ENCODE measurements at regions not wholly inside any gene's neighbourhood (a gene's known extent, or its start where the extent isn't known, plus 50 kb on each side); places are given as distances from the start of the nearest gene placed in this dataset.

DNA sequence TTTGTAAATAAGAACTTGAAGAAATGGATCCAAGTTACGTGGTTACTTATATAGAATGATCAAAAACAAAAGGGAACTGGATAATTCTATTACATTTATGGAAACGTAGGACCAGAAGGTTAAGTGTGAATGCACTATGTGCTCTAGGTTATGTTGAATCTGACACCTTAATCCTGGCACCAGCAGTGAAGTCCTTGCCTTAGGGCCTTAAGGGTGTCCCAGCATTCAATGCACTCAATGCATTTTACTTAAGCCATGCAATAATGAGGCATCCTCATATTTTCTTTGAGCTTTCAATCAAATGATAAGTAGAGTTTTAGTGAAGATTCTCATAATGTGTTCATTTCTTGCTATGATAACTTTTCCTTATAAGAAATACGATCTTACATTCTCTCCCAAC lies 178.3 kb upstream of the AGR3 start:
- Mint-ChIP-seq H3K27ac (no peak overlapping the region), H3K4me3 (no peak overlapping the region), H3K27me3 (no peaks in the 10 kb centered on the region), H3K9me3 (no peaks in the 10 kb centered on the region), H3K4me1 (peaks cover 14% of the 10 kb centered on the region), H3K36me3 (ENCODE audit: low read depth) (no peaks in the 10 kb centered on the region)
- ATAC-seq (no peak), DNase-seq (no peak)

DNA sequence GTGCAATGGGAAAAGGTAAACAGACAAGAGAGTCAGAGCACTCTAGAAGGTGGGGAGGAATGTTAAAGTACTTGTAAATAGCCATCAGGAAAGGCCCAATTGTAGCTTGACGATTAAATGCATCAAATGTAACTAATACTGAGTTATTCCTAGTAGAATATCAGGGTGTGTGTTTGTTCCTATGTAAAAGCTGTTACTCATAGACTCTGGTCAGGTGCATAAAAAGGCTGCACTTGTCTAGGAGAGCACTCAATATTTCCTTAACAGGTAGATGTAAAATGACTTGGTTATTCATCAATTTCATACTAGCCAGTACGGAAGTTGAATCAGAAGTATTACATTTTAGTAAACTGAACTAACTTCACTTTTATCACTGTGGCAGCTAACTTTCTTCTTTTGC lies 179.7 kb upstream of the AGR3 start:
- Mint-ChIP-seq H3K27me3 (no peaks in the 10 kb centered on the region), H3K27ac (no peak overlapping the region), H3K9me3 (no peaks in the 10 kb centered on the region), H3K4me3 (no peak overlapping the region), H3K4me1 (peaks cover 14% of the 10 kb centered on the region), H3K36me3 (ENCODE audit: low read depth) (no peaks in the 10 kb centered on the region)
- DNase-seq (no peak), ATAC-seq (no peak)

DNA sequence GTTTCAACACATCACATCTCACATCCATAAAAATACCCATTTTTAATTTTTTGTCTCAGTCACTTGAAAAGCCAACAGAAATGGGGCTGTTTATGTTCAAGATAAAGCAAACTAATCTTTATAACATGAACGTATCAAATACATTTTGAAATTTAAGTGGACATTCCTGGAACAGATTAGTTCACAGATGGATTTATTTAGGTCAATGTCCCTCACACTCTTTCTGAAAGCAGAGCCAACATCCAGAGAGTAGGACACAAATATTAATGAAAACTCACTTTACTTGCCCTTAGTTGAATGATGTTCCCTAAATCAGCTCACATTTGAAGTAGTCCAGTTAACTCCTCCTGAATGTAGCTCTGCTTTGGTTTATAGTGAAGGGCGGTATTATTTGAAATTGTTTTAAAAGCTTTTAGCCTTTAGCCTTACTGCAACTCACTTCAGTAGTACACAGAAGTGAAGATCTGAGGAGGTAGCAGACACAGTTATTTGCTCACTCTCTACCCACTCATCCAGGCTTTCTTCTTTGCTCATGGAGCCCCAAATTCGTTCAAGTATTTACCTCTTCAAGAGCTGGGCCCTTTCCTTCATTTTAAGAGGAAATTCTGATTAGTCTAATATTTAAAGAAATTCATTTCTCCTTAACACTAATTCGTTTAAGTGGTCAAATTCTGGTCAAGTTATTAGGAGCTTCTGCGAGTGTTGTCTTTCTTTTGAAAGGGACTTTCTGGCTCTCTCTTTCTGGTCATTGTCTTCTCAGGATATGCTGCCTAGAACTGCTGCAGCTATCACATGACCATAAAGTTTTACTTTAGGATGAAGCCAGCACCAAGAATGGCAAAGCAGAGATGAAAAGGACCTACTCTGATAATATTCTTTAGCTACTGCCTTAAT lies 180.6 kb upstream of the AGR3 start:
- DNase-seq (no peak), ATAC-seq (no peak)
- H3K9me3 Mint-ChIP-seq: no peaks in the 10 kb centered on the region
- H3K27ac Mint-ChIP-seq: no peak overlapping the region
- H3K4me1 Mint-ChIP-seq: peaks cover 14% of the 10 kb centered on the region
- H3K27me3 Mint-ChIP-seq: no peaks in the 10 kb centered on the region
- H3K36me3 Mint-ChIP-seq (ENCODE audit: low read depth): no peaks in the 10 kb centered on the region
- H3K4me3 Mint-ChIP-seq: no peak overlapping the region

GRCh38 chr7:17063045-17063383 lies 181.2 kb upstream of the AGR3 start:
- DNase-seq: no peak
- Mint-ChIP-seq H3K27me3 (no peaks in the 10 kb centered on the region), H3K36me3 (ENCODE audit: low read depth) (no peaks in the 10 kb centered on the region), H3K4me3 (no peak overlapping the region), H3K27ac (no peak overlapping the region), H3K4me1 (peaks cover 14% of the 10 kb centered on the region), H3K9me3 (no peaks in the 10 kb centered on the region)
- ATAC-seq: no peak

- Mint-ChIP-seq H3K36me3 (ENCODE audit: low read depth) (no peaks in the 10 kb centered on the region), H3K4me3 (no peak overlapping the region), H3K9me3 (no peaks in the 10 kb centered on the region), H3K27me3 (no peaks in the 10 kb centered on the region), H3K27ac (no peak overlapping the region), H3K4me1 (peaks cover 13% of the 10 kb centered on the region)
- ATAC-seq (no peak), DNase-seq (no peak)
Measured at GRCh38 chr7:17067691-17068090, 185.9 kb upstream of the AGR3 start.

GRCh38 chr7:17069146-17069545 lies 187.4 kb upstream of the AGR3 start:
- peak; percentile 10 for ATAC-seq
- Mint-ChIP-seq H3K4me3 (no peak overlapping the region), H3K4me1 (peaks cover 8% of the 10 kb centered on the region), H3K9me3 (no peaks in the 10 kb centered on the region), H3K36me3 (ENCODE audit: low read depth) (no peaks in the 10 kb centered on the region), H3K27ac (no peak overlapping the region), H3K27me3 (no peaks in the 10 kb centered on the region)
- DNase-seq: no peak

DNA sequence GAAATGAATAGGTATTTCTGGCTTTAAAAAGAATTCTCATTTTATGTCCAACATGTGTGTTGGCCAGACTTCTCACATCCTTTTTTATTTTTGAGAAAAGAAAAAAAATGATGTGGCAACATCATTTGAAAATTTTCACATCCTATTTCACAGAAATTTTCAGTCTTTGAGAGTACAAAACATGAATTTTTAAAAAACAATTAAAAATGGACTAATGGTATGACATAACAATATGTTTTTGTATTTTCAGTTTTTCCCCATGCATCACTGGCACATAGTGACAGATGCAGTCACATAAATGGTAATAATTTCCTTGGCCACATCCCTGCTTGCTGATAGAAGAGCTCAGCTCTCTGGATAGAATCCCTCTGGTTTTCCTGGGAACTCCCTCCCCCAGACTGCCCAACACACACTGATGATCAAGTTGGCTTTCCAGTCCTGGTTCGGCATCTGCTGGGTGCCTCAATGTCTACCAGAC lies 188.5 kb upstream of the AGR3 start:
- H3K27ac Mint-ChIP-seq: no peak overlapping the region
- no peak for DNase-seq
- H3K27me3 Mint-ChIP-seq: no peaks in the 10 kb centered on the region
- no peak for ATAC-seq
- H3K4me1 Mint-ChIP-seq: peaks cover 8% of the 10 kb centered on the region
- H3K36me3 Mint-ChIP-seq (ENCODE audit: low read depth): no peaks in the 10 kb centered on the region
- H3K9me3 Mint-ChIP-seq: no peaks in the 10 kb centered on the region
- no peak overlapping the region for H3K4me3 Mint-ChIP-seq

DNA sequence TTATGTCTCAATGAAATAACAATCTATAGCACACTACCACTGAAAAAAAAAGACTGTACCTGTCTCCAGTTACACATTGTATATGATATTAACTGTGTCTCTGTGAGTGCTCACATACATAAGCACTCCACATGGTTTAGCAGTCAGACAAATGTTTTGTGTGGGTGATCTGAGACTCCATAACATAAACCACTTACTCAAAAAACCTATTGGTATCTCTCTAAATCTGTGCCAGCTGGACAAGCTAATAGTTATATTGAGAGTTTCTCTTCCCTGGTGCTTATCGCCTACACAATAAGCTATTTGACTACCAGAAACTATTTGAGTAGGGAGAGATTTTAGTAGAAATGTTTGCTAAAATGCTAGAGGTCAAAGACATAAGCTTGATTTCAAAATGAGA lies 190.1 kb upstream of the AGR3 start:
- no peak overlapping the region for H3K27ac Mint-ChIP-seq
- no peak overlapping the region for H3K4me3 Mint-ChIP-seq
- DNase-seq (no peak), ATAC-seq (peak; percentile 28)
- no peaks in the 10 kb centered on the region for H3K9me3 Mint-ChIP-seq
- H3K36me3 Mint-ChIP-seq (ENCODE audit: low read depth): no peaks in the 10 kb centered on the region
- H3K27me3 Mint-ChIP-seq: no peaks in the 10 kb centered on the region
- peaks cover 8% of the 10 kb centered on the region for H3K4me1 Mint-ChIP-seq

- Mint-ChIP-seq H3K27ac (no peak overlapping the region), H3K9me3 (no peaks in the 10 kb centered on the region), H3K4me1 (no peaks in the 10 kb centered on the region), H3K4me3 (no peak overlapping the region), H3K27me3 (no peaks in the 10 kb centered on the region), H3K36me3 (ENCODE audit: low read depth) (no peaks in the 10 kb centered on the region)
- DNase-seq: no peak
- no peak for ATAC-seq
Measured at GRCh38 chr7:17075601-17076255, 193.9 kb upstream of the AGR3 start.

- Mint-ChIP-seq H3K4me1 (no peaks in the 10 kb centered on the region), H3K9me3 (no peaks in the 10 kb centered on the region), H3K27me3 (no peaks in the 10 kb centered on the region), H3K4me3 (no peak overlapping the region), H3K27ac (no peak overlapping the region), H3K36me3 (ENCODE audit: low read depth) (no peaks in the 10 kb centered on the region)
- ATAC-seq (no peak), DNase-seq (no peak)
Measured at GRCh38 chr7:17078298-17078697, 196.5 kb upstream of the AGR3 start.

DNA sequence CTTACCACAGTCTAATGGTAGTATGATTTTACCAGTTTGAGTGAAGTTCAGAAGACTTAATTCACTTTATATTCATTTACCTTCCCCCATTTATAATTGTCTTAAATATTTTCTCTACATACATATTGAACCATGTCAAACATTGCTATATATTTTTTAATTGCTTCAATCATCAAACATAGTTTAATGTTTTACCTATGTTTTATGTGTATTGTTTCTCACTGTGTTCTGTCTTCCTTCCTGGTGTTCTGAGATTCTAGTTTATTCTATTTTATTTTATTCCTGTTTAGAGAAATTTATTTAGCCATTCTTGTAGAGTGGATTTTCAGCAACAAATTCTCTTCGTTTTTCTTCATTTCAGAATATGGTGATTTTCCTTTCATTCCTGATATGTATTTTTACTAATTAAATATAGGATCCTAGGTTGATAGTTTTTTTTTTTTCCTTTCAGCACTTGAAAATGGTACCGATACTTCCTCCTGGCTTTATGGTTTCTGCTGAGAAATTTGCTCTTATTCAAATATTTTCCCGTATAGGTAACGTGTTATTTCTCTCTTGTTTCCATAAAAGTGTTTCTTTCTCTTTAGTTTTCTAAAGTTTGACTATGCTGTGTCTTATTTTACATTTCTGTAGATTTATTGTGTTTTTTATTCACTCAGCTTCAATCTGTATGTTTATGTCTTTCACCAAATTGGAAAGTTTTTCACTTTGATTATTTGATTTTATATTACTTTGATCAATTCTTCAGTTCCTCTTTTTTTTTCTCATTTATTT lies 201.8 kb upstream of the AGR3 start:
- no peaks in the 10 kb centered on the region for H3K9me3 Mint-ChIP-seq
- H3K36me3 Mint-ChIP-seq (ENCODE audit: low read depth): no peaks in the 10 kb centered on the region
- no peak overlapping the region for H3K27ac Mint-ChIP-seq
- DNase-seq: no peak
- no peak for ATAC-seq
- no peak overlapping the region for H3K4me3 Mint-ChIP-seq
- no peaks in the 10 kb centered on the region for H3K27me3 Mint-ChIP-seq
- H3K4me1 Mint-ChIP-seq: no peaks in the 10 kb centered on the region

DNA sequence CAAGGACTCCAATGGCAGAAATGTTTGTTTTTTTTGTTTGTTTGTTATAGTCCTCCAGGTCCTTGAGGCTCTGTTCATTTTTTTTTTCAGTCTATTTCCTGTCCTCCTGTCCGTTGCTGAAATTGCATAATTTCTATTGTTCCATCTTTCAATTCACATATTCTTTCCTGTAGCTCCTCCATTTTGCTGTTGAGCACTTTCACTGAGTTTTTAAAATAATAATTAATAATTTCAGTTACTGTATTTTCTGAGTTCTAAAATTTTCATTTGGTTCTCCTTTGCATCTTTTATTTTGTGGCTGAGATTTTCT lies 202.3 kb upstream of the AGR3 start:
- no peak for ATAC-seq
- no peak for DNase-seq
- Mint-ChIP-seq H3K4me1 (no peaks in the 10 kb centered on the region), H3K36me3 (ENCODE audit: low read depth) (no peaks in the 10 kb centered on the region), H3K9me3 (no peaks in the 10 kb centered on the region), H3K27me3 (no peaks in the 10 kb centered on the region), H3K27ac (no peak overlapping the region), H3K4me3 (no peak overlapping the region)

DNA sequence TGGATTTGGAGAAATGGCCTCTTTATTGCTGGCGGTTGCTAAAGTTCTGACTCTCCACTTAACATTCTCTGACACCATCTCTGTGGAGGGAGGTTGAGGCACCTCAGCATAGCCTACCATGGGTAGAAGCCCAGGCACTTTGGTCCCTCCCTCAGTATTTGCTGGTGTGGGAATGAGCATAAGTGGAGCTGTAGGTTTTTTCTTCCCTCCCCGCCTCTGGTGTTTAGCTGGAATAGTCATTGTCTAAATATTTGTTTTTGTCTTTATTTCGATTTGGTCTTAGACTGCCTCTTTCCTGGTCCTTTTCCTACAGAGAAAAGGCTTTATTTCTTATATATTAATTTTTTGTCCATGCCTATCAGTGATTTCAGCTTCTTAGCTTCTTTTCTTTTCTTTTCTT lies 203.4 kb upstream of the AGR3 start:
- no peak overlapping the region for H3K4me3 Mint-ChIP-seq
- ATAC-seq: no peak
- no peaks in the 10 kb centered on the region for H3K9me3 Mint-ChIP-seq
- no peaks in the 10 kb centered on the region for H3K27me3 Mint-ChIP-seq
- no peaks in the 10 kb centered on the region for H3K4me1 Mint-ChIP-seq
- H3K27ac Mint-ChIP-seq: no peak overlapping the region
- H3K36me3 Mint-ChIP-seq (ENCODE audit: low read depth): no peaks in the 10 kb centered on the region
- DNase-seq: no peak

DNA sequence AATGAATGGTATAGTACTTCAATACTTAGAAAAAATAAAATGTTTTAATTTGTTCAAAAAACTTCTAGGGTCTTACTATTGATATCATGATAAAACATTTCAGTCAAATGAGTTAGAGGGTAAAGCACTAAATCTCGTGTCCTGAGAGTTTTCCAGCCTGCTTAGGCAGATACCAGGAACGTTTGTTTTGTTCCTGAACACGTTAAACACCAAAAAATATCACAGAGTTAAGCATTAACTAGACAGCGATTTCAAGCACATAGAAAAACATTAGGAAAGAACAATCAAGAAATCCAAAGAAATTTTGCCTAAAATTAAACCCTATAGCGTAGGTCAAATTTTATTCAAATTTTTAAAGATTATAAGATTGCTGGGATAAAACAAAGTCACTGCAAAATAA lies 204.6 kb upstream of the AGR3 start:
- no peak overlapping the region for H3K27ac Mint-ChIP-seq
- no peaks in the 10 kb centered on the region for H3K4me1 Mint-ChIP-seq
- no peak for ATAC-seq
- H3K4me3 Mint-ChIP-seq: no peak overlapping the region
- no peaks in the 10 kb centered on the region for H3K36me3 Mint-ChIP-seq (ENCODE audit: low read depth)
- DNase-seq: no peak
- no peaks in the 10 kb centered on the region for H3K27me3 Mint-ChIP-seq
- H3K9me3 Mint-ChIP-seq: no peaks in the 10 kb centered on the region

GRCh38 chr7:17090751-17091150 lies 207.7 kb upstream of the AHR start:
- no peak for DNase-seq
- no peaks in the 10 kb centered on the region for H3K4me1 Mint-ChIP-seq
- H3K27ac Mint-ChIP-seq: no peak overlapping the region
- H3K9me3 Mint-ChIP-seq: no peaks in the 10 kb centered on the region
- no peak for ATAC-seq
- H3K27me3 Mint-ChIP-seq: no peaks in the 10 kb centered on the region
- H3K4me3 Mint-ChIP-seq: no peak overlapping the region
- no peaks in the 10 kb centered on the region for H3K36me3 Mint-ChIP-seq (ENCODE audit: low read depth)

Data from activated naive CD8-positive, alpha-beta T cell treated with anti-CD3 and anti-CD28 coated beads, Interleukin-2, amount 50 U/mL, for 24 hours (primary cell).